SK-N-SH treated with all-trans-retinoic acid at 6 μM for 48 hours (cell line): ENCODE measurements at regions not wholly inside any gene's neighbourhood (a gene's known extent, or its start where the extent isn't known, plus 50 kb on each side); places are given as distances from the start of the nearest gene placed in this dataset.

ENCODE experiments used
- ATAC-seq: fragments of 200-7000 bp; cut with Tn5 transposase; 3 replicates; pipeline ENCODE4 v1.9.1; 2020; ENCODE audit warnings: mild to moderate bottlenecking, moderate library complexity
- ARNTL ChIP-seq: fragments of 450-650 bp; formaldehyde crosslinking; IDR thresholded peaks from 2 replicates; pipeline ENCODE4 v1.5.0; 2020; ENCODE audit warnings: low read depth, mild to moderate bottlenecking, moderate library complexity, borderline replicate concordance
- BACH2 ChIP-seq: fragments of 250-450 bp; sonication (Bioruptor Pico); IDR thresholded peaks from 2 replicates; pipeline ENCODE4 v1.9.0; 2021; ENCODE audit warnings: mild to moderate bottlenecking, borderline replicate concordance
- CREB5 ChIP-seq: fragments of 250-450 bp; sonication (Bioruptor Pico); IDR thresholded peaks from 2 replicates; pipeline ENCODE4 v1.5.1; 2020; ENCODE audit warnings: low read depth, mild to moderate bottlenecking, moderate library complexity
- CSDC2 ChIP-seq: fragments of 250-450 bp; sonication (Bioruptor Pico); IDR thresholded peaks from 2 replicates; pipeline ENCODE4 v1.5.0; 2020; ENCODE audit warnings: mild to moderate bottlenecking, moderate library complexity
- ESRRG ChIP-seq: fragments of 250-450 bp; sonication (Bioruptor Pico); IDR thresholded peaks from 2 replicates; pipeline ENCODE4 v1.6.1; 2021; ENCODE audit warnings: mild to moderate bottlenecking
- GLIS3 ChIP-seq: fragments of 250-450 bp; sonication (Bioruptor Pico); IDR thresholded peaks from 2 replicates; pipeline ENCODE4 v1.5.0; 2020; ENCODE audit warnings: mild to moderate bottlenecking, moderate library complexity
- ISL1 ChIP-seq: fragments of 250-450 bp; sonication (Bioruptor Pico); IDR thresholded peaks from 2 replicates; pipeline ENCODE4 v2.1.2; 2022; ENCODE audit warnings: mild to moderate bottlenecking, moderate library complexity
- PATZ1 ChIP-seq: fragments of 250-450 bp; sonication (Bioruptor Pico); IDR thresholded peaks from 2 replicates; pipeline ENCODE4 v1.8.0; 2020; ENCODE audit warnings: mild to moderate bottlenecking, moderate library complexity, borderline replicate concordance
- PPARA ChIP-seq: fragments of 250-450 bp; sonication (Bioruptor Pico); IDR thresholded peaks from 2 replicates; pipeline ENCODE4 v1.5.0; 2020; ENCODE audit warnings: mild to moderate bottlenecking, borderline replicate concordance
- RARB ChIP-seq: fragments of 250-450 bp; sonication (Bioruptor Pico); IDR thresholded peaks from 2 replicates; pipeline ENCODE4 v1.8.0; 2021; ENCODE audit warnings: mild to moderate bottlenecking, moderate library complexity
- SNAI2 ChIP-seq: fragments of 250-450 bp; sonication (Bioruptor Pico); IDR thresholded peaks from 2 replicates; pipeline ENCODE4 v1.5.0; 2020; ENCODE audit warnings: mild to moderate bottlenecking, moderate library complexity
- TCF4 ChIP-seq: fragments of 250-450 bp; sonication (Bioruptor Pico); IDR thresholded peaks from 2 replicates; pipeline ENCODE4 v1.8.0; 2021; ENCODE audit warnings: mild to moderate bottlenecking, moderate library complexity, borderline replicate concordance
- TOX ChIP-seq: fragments of 250-450 bp; sonication (Bioruptor Pico); IDR thresholded peaks from 2 replicates; pipeline ENCODE4 v1.8.0; 2021; ENCODE audit warnings: mild to moderate bottlenecking, moderate library complexity, borderline replicate concordance
- TSHZ2 ChIP-seq: fragments of 250-450 bp; sonication (Bioruptor Pico); IDR thresholded peaks from 2 replicates; pipeline ENCODE4 v1.5.0; 2020; ENCODE audit warnings: mild to moderate bottlenecking, moderate library complexity
- ZC3H10 ChIP-seq: fragments of 250-450 bp; sonication (Bioruptor Pico); IDR thresholded peaks from 2 replicates; pipeline ENCODE4 v1.5.1; 2021; ENCODE audit warnings: mild to moderate bottlenecking, moderate library complexity
- ZFP3 ChIP-seq: fragments of 250-450 bp; sonication (Bioruptor Pico); IDR thresholded peaks from 2 replicates; pipeline ENCODE4 v1.5.0; 2020; ENCODE audit warnings: mild to moderate bottlenecking, moderate library complexity
- ZFP30 ChIP-seq: fragments of 450-650 bp; formaldehyde crosslinking; IDR thresholded peaks from 2 replicates; pipeline ENCODE4 v1.5.0; 2022; ENCODE audit warnings: mild to moderate bottlenecking, moderate library complexity
- ZNF565 ChIP-seq: fragments of 450-650 bp; formaldehyde crosslinking; conservative IDR thresholded peaks from 2 replicates; pipeline ENCODE4 v1.5.0; 2020; ENCODE audit warnings: low read depth, mild to moderate bottlenecking, moderate library complexity
- TF ChIP-seq, protein P1 (sequence below): fragments of 250-450 bp; sonication (Bioruptor Pico); IDR thresholded peaks from 2 replicates; pipeline ENCODE4 v1.8.0; 2021; ENCODE audit warnings: low read depth, mild to moderate bottlenecking, moderate library complexity, borderline replicate concordance

- no peak for TF ChIP-seq TOX (CRISPR knock-in tag)
These were observed 97.5 kb upstream of the TPM1 start (continued) for GRCh38 chr15:62945063-62945462.

DNA sequence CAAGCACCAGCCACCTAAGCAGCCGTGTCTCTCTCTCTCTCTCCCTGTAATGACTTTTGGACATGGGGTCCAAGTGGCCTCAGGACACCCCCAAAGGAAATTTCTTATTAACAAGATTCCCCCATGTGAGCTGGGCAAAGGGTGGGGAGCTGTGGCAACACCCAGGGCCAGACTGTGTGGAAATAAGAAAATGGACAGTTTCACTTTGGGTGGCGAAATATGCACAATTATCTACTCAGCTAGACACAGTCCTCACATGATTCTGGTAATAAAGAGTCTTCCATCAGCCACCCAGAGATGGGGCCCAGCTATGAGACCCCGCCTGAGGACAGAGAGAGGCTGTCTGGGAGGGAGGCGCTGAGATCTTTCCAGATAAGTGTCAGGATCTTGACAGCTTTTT is 96.8 kb upstream of the TPM1 start:
- ATAC-seq, result no peak
- TF ChIP-seq TOX (CRISPR knock-in tag) (no peak), RARB (CRISPR knock-in tag) (no peak), ZNF565 (CRISPR knock-in tag) (no peak), GLIS3 (CRISPR knock-in tag) (no peak), PPARA (CRISPR knock-in tag) (no peak), TCF4 (CRISPR knock-in tag) (no peak), BACH2 (CRISPR knock-in tag) (no peak), ARNTL (CRISPR knock-in tag) (no peak), ZFP30 (CRISPR knock-in tag) (no peak), ISL1 (CRISPR knock-in tag) (no peak), ESRRG (no peak), PATZ1 (CRISPR knock-in tag) (no peak), CSDC2 (CRISPR knock-in tag) (no peak), ZFP3 (no peak), TSHZ2 (CRISPR knock-in tag) (no peak), ZC3H10 (no peak)
- TF ChIP-seq, protein P1, sequence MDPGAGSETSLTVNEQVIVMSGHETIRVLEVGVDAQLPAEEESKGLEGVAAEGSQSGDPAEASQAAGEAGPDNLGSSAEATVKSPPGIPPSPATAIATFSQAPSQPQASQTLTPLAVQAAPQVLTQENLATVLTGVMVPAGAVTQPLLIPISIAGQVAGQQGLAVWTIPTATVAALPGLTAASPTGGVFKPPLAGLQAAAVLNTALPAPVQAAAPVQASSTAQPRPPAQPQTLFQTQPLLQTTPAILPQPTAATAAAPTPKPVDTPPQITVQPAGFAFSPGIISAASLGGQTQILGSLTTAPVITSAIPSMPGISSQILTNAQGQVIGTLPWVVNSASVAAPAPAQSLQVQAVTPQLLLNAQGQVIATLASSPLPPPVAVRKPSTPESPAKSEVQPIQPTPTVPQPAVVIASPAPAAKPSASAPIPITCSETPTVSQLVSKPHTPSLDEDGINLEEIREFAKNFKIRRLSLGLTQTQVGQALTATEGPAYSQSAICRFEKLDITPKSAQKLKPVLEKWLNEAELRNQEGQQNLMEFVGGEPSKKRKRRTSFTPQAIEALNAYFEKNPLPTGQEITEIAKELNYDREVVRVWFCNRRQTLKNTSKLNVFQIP (CRISPR knock-in tag), result no peak

DNA sequence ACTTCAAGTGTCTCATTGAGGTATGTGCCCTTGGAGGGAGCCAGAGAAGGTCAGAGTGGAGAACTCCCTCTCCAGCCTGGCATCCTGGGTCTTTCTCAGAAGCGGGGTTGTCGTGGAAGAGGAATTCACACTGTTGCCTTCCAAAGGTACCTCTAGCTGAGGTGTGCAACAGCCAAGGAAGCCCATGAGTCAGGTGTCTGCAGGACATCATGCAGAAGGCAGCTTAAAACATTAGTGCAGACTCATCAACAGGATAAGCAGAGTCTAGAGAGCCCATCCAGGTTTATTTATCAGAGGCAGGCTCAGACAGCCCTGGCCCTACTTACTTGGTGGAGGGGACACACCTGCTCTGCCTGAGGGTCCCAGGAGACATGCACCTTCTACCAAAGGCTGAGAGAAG is 95.6 kb upstream of the TPM1 start:
- ATAC-seq, result no peak
- TF ChIP-seq RARB (CRISPR knock-in tag), result no peak
- TF ChIP-seq ZC3H10, result no peak
- TF ChIP-seq GLIS3 (CRISPR knock-in tag), result no peak
- no peak for TF ChIP-seq BACH2 (CRISPR knock-in tag)
- no peak for TF ChIP-seq PATZ1 (CRISPR knock-in tag)
- no peak for TF ChIP-seq SNAI2
- no peak for TF ChIP-seq ZFP30 (CRISPR knock-in tag)
- no peak for TF ChIP-seq PPARA (CRISPR knock-in tag)
- no peak for TF ChIP-seq CREB5 (CRISPR knock-in tag)
- TF ChIP-seq TCF4 (CRISPR knock-in tag), result no peak
- TF ChIP-seq ZNF565 (CRISPR knock-in tag), result no peak
- no peak for TF ChIP-seq ISL1 (CRISPR knock-in tag)
- no peak for TF ChIP-seq ESRRG
- TF ChIP-seq, protein P1 (CRISPR knock-in tag), result no peak
